OCI-LY1 (cell line): ENCODE measurements at regions not wholly inside any gene's neighbourhood (a gene's known extent, or its start where the extent isn't known, plus 50 kb on each side); places are given as distances from the start of the nearest gene placed in this dataset.

Experiments
- H2AFZ ChIP-seq: fragments of 200-600 bp; sonication (generic), shearing (Covaris generic); 2 replicates; pipeline ENCODE4 v1.6.0; 2014; ENCODE audit warnings: antibody characterized with exemption, mild to moderate bottlenecking, low read length
- H3F3A ChIP-seq: fragments of 200-600 bp; sonication (generic), shearing (Covaris generic); 2 replicates; pipeline ENCODE4 v1.6.0; 2014; ENCODE audit warnings: mild to moderate bottlenecking, antibody characterized with exemption, low read length, moderate library complexity; ENCODE audit not compliant: insufficient read depth
- H3K27ac ChIP-seq: fragments of 200-600 bp; sonication (generic); 2 replicates; pipeline ENCODE4 v1.5.1; 2014; ENCODE audit warnings: low read length, mixed run types, mild to moderate bottlenecking, low read depth; ENCODE audit not compliant: poor library complexity, severe bottlenecking
- H3K27me3 ChIP-seq: fragments of 200-600 bp; sonication (generic); 2 replicates; pipeline ENCODE4 v1.6.0; 2014; ENCODE audit warnings: antibody characterized with exemption, mild to moderate bottlenecking, low read length, moderate library complexity; ENCODE audit not compliant: insufficient read depth
- H3K36me3 ChIP-seq: fragments of 200-600 bp; sonication (generic); 2 replicates; pipeline ENCODE4 v1.6.1; 2014; ENCODE audit warnings: mild to moderate bottlenecking, antibody characterized with exemption, low read length, moderate library complexity, mixed read lengths; ENCODE audit not compliant: insufficient read depth
- H3K4me1 ChIP-seq: fragments of 200-600 bp; sonication (generic); 2 replicates; pipeline ENCODE4 v1.5.1; 2014; ENCODE audit warnings: mild to moderate bottlenecking, low read length, moderate library complexity; ENCODE audit not compliant: insufficient read depth, severe bottlenecking
- H3K4me2 ChIP-seq: fragments of 200-600 bp; sonication (generic), shearing (Covaris generic); 2 replicates; pipeline ENCODE4 v1.6.1; 2014; ENCODE audit warnings: low read length
- H3K4me3 ChIP-seq: fragments of 200-600 bp; sonication (generic); 2 replicates; pipeline ENCODE4 v1.5.1; 2014; ENCODE audit warnings: low read length, low read depth, mild to moderate bottlenecking, mixed read lengths; ENCODE audit not compliant: poor library complexity, severe bottlenecking
- H3K79me2 ChIP-seq: fragments of 200-600 bp; shearing (Covaris generic); 2 replicates; pipeline ENCODE4 v1.6.1; 2016; ENCODE audit warnings: mixed run types, low read length, mixed read lengths; ENCODE audit not compliant: insufficient read depth
- H3K9ac ChIP-seq: fragments of 200-600 bp; sonication (generic), shearing (Covaris generic); 2 replicates; pipeline ENCODE4 v1.6.1; 2014; ENCODE audit warnings: mild to moderate bottlenecking, low read length, mixed read lengths
- H3K9me2 ChIP-seq: fragments of 200-600 bp; sonication (generic), shearing (Covaris generic); 2 replicates; pipeline ENCODE4 v1.6.1; 2014; ENCODE audit warnings: low read depth, mild to moderate bottlenecking, low read length, mixed read lengths
- H3K9me3 ChIP-seq: fragments of 200-600 bp; shearing (Covaris generic); 2 replicates; pipeline ENCODE4 v1.6.1; 2014; ENCODE audit warnings: low read length, mixed read lengths
- H4K20me1 ChIP-seq: fragments of 200-600 bp; sonication (generic), shearing (Covaris generic); 2 replicates; pipeline ENCODE4 v1.6.0; 2016; ENCODE audit warnings: mild to moderate bottlenecking, low read length; ENCODE audit not compliant: insufficient read depth
- EZH2 ChIP-seq: fragments of 200-600 bp; sonication (generic), shearing (Covaris generic); IDR thresholded peaks from 2 replicates; pipeline ENCODE4 v1.8.0; 2017; ENCODE audit warnings: borderline replicate concordance, mixed run types, mild to moderate bottlenecking, antibody characterized with exemption, low read length, moderate library complexity, mixed read lengths
- TF ChIP-seq, protein P1 (sequence below): fragments of 200-600 bp; sonication (generic), shearing (Covaris generic); IDR thresholded peaks from 2 replicates; pipeline ENCODE4 v1.5.1; 2017; ENCODE audit warnings: mild to moderate bottlenecking, antibody characterized with exemption, low read length, moderate library complexity, mixed read lengths

DNA sequence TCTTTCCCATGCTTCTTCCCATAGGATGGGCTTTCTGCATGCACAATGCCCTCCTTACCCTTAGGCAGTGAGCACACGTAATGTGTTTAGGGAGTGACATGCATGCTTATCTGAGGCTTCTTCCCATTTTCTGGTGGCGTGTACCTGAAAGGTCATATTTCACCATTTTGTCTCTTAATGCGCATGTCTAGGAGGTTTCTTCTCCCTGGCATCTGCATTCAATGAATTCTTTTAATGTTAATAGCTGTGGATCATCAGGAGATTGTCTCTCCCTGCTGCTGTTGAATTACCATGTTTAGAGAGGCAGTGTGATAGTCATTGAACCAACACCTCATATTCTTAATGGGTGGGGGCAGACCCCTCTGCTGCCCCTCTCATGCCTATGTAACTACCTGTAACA lies 205.6 kb upstream of the SGO1 start:
- Histone ChIP-seq H3K9ac (no peak overlapping the region), H3K36me3 (no peaks in the 10 kb centered on the region), H3K79me2 (no peaks in the 10 kb centered on the region), H3K27ac (no peak overlapping the region), H3F3A (no peaks in the 10 kb centered on the region), H2AFZ (no peak overlapping the region), H3K4me2 (no peak overlapping the region), H3K27me3 (no peaks in the 10 kb centered on the region), H3K4me3 (no peak overlapping the region), H3K4me1 (no peaks in the 10 kb centered on the region), H3K9me3 (no peaks in the 10 kb centered on the region), H3K9me2 (no peaks in the 10 kb centered on the region), H4K20me1 (no peaks in the 10 kb centered on the region)
- no peak for TF ChIP-seq EZH2

DNA sequence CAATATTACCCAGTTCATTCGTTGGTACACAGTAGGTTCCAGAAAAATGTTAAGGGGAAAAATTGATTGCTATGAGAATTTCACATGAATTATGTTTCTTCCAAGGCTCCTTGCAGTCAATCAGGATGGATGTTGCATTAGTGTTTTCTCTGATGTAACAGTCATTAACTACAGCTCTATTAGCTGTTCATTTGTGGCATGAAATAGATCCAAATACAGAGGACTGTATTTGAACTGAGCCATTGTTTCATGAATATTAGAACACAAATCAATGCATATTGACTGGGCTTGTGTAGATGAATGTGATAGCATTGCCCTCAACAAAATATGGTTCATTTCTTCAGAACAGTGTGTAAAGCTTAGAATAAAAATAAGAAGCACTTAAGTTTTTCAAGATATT lies 203.0 kb upstream of the SGO1 start:
- H3K27ac ChIP-seq: no peak overlapping the region
- no peaks in the 10 kb centered on the region for H3F3A ChIP-seq
- no peak overlapping the region for H2AFZ ChIP-seq
- H3K27me3 ChIP-seq: no peaks in the 10 kb centered on the region
- no peak overlapping the region for H3K9ac ChIP-seq
- no peaks in the 10 kb centered on the region for H3K9me2 ChIP-seq
- no peaks in the 10 kb centered on the region for H4K20me1 ChIP-seq
- no peaks in the 10 kb centered on the region for H3K4me1 ChIP-seq
- H3K4me3 ChIP-seq: no peak overlapping the region
- H3K4me2 ChIP-seq: no peak overlapping the region
- TF ChIP-seq, protein P1, sequence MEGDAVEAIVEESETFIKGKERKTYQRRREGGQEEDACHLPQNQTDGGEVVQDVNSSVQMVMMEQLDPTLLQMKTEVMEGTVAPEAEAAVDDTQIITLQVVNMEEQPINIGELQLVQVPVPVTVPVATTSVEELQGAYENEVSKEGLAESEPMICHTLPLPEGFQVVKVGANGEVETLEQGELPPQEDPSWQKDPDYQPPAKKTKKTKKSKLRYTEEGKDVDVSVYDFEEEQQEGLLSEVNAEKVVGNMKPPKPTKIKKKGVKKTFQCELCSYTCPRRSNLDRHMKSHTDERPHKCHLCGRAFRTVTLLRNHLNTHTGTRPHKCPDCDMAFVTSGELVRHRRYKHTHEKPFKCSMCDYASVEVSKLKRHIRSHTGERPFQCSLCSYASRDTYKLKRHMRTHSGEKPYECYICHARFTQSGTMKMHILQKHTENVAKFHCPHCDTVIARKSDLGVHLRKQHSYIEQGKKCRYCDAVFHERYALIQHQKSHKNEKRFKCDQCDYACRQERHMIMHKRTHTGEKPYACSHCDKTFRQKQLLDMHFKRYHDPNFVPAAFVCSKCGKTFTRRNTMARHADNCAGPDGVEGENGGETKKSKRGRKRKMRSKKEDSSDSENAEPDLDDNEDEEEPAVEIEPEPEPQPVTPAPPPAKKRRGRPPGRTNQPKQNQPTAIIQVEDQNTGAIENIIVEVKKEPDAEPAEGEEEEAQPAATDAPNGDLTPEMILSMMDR: no peak
- TF ChIP-seq EZH2: no peak
- no peaks in the 10 kb centered on the region for H3K36me3 ChIP-seq
- no peaks in the 10 kb centered on the region for H3K9me3 ChIP-seq
- no peaks in the 10 kb centered on the region for H3K79me2 ChIP-seq

DNA sequence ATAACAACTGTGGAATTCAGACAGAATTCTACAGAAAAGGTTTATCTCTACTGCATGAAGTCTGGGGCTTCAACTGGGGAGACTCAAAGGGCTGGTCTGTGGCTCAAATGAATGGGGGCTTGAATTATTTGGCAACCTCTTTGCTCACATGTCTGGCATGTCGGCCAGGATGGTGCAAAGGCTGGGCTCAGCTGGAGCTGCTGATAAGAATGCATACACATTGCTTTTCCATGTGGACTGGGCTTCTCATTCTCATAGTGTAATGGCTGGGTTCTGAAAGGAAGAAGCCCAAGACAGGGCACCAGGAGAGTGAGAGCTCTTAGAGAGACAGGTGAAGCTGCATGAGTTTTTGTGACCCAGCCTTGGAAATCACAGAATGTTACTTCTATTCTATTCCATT lies 194.3 kb upstream of the SGO1 start:
- Histone ChIP-seq H3K27me3 (no peaks in the 10 kb centered on the region), H3F3A (no peaks in the 10 kb centered on the region), H2AFZ (no peak overlapping the region), H3K9me3 (no peaks in the 10 kb centered on the region), H3K27ac (no peak overlapping the region), H3K79me2 (no peaks in the 10 kb centered on the region), H3K4me1 (no peaks in the 10 kb centered on the region), H3K36me3 (no peaks in the 10 kb centered on the region), H3K9ac (no peak overlapping the region), H3K4me2 (no peak overlapping the region), H3K9me2 (no peaks in the 10 kb centered on the region), H4K20me1 (no peaks in the 10 kb centered on the region), H3K4me3 (no peak overlapping the region)
- TF ChIP-seq, protein P1: no peak
- TF ChIP-seq EZH2: no peak

DNA sequence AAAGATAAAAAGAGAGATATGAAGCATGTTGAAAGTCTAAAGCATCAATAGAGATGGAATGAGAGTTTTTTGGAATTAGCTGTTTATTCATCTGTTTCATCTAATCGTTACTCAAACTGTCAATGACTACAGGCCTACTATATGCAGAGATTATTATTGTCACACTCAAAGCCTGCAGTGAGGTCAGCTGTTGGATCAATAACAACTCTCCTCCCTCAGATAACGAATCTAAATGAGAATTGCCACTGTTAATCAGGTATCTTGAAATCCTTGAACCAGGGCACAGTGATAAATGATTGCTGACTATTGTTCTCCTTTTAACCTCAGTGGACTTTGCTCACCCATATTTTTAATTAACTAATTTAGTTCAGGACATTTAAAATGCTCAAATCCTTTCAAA lies 192.3 kb upstream of the SGO1 start:
- Histone ChIP-seq H3K27ac (no peak overlapping the region), H3K9me3 (no peaks in the 10 kb centered on the region), H3K4me2 (no peak overlapping the region), H3K79me2 (no peaks in the 10 kb centered on the region), H4K20me1 (no peaks in the 10 kb centered on the region), H3K27me3 (no peaks in the 10 kb centered on the region), H3K4me3 (no peak overlapping the region), H3K36me3 (no peaks in the 10 kb centered on the region), H3K9ac (no peak overlapping the region), H3K9me2 (no peaks in the 10 kb centered on the region), H3K4me1 (no peaks in the 10 kb centered on the region), H3F3A (no peaks in the 10 kb centered on the region), H2AFZ (no peak overlapping the region)
- TF ChIP-seq, protein P1: no peak
